Breast epithelium (tissue), 4 donors: ENCODE measurements at regions not wholly inside any gene's neighbourhood (a gene's known extent, or its start where the extent isn't known, plus 50 kb on each side); places are given as distances from the start of the nearest gene placed in this dataset.
"Not testable (repeated sequence)": the region's sequence is repeated elsewhere in the genome, so short reads cannot be mapped to it uniquely, and the experiment has no call there.

ENCODE experiments used
- DNase-seq, 2 donors: peaks; one replicate each; pipeline ENCODE4 v3.0.0-alpha.2; 2019; ENCODE audit warnings: low spot score in 2 of 2
- H3K27ac ChIP-seq, 2 donors: fragments of 200-600 bp; sonication (generic) in 1 of 2; one replicate each; pipeline ENCODE4 v1.5.1; 2016 to 2019; ENCODE audit warnings: mild to moderate bottlenecking in 1 of 2
- H3K27me3 ChIP-seq, 2 donors: fragments of 200-600 bp; sonication (generic) in 1 of 2; one replicate each; pipeline versions ENCODE4 v1.5.1 to v1.6.0; 2017 to 2019; ENCODE audit warnings: control low read depth in 1 of 2, mild to moderate bottlenecking in 1 of 2
- H3K36me3 ChIP-seq: fragments of 200-600 bp; one replicate; pipeline ENCODE4 v1.5.1; 2019
- H3K4me1 ChIP-seq, 2 donors: fragments of 200-600 bp; sonication (generic); one replicate each; pipeline ENCODE4 v1.5.1; 2016 to 2019; ENCODE audit warnings: control low read depth in 1 of 2
- H3K4me3 ChIP-seq, 3 donors: fragments of 200-600 bp; sonication (generic); 1 replicate in 2 of 3; 2 replicates in 1 of 3; pipeline ENCODE4 v1.5.1; 2016 to 2019; ENCODE audit warnings: mild to moderate bottlenecking in 3 of 3, moderate library complexity in 2 of 3
- H3K9me3 ChIP-seq, 2 donors: fragments of 200-600 bp; sonication (generic) in 1 of 2; one replicate each; pipeline ENCODE4 v1.5.1; 2016 to 2019; ENCODE audit warnings: control low read depth in 1 of 2
- CTCF ChIP-seq, 3 donors: fragments of 450-650 bp; IDR thresholded peaks; one replicate each; pipeline ENCODE4 v1.5.1; 2016 to 2017; ENCODE audit warnings: antibody characterized with exemption in 3 of 3, mild to moderate bottlenecking in 3 of 3, moderate library complexity in 3 of 3
- POLR2A ChIP-seq: fragments of 450-650 bp; IDR thresholded peaks from one replicate; pipeline ENCODE4 v1.6.1; 2016; ENCODE audit warnings: antibody characterized with exemption, mild to moderate bottlenecking, moderate library complexity
- POLR2AphosphoS5 ChIP-seq, 3 donors: sonication (generic); formaldehyde crosslinking; IDR thresholded peaks; one replicate each; pipeline ENCODE4 v1.6.1; 2017; ENCODE audit warnings: antibody characterized with exemption in 3 of 3
- intact Hi-C: fragments of 100-400 bp; cut with DNase I; formaldehyde crosslinking; loops from one replicate; pipeline ENCODE4 v1.15.1; 2023; ENCODE audit warnings: low total_unique reads

DNA sequence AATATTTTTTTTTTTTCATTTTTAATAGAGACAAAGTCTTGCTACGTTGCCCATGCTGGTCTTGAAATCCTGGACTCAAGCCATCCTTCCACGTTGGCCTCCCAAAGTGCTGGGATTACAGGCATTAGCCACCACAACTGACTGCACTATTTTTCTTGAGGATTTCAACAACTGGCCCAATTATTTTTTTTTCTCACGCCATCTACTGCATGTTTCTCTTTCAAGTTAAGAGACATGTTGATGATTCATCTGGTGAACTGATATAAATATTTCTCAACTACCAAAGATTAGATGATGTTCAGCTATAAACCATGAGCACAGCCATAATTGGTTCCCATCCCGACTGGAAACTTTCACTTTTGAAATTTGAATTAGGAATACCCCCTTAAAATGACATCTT, 688.4 kb upstream of the SYT4 start:
- intact Hi-C loops: no loop called here
- no peak for DNase-seq
- TF ChIP-seq POLR2AphosphoS5 (IDR thresholded peaks at IDR 0.05) (no peak), CTCF (IDR thresholded peaks at IDR 0.05) (no peak), POLR2A (no peak)
- Histone ChIP-seq H3K4me1 (no peaks in the 10 kb centered on the region), H3K36me3 (no peaks in the 10 kb centered on the region), H3K27ac (no peak overlapping the region), H3K9me3 (no peaks in the 10 kb centered on the region), H3K27me3 (no peaks in the 10 kb centered on the region), H3K4me3 (no peak overlapping the region)

DNA sequence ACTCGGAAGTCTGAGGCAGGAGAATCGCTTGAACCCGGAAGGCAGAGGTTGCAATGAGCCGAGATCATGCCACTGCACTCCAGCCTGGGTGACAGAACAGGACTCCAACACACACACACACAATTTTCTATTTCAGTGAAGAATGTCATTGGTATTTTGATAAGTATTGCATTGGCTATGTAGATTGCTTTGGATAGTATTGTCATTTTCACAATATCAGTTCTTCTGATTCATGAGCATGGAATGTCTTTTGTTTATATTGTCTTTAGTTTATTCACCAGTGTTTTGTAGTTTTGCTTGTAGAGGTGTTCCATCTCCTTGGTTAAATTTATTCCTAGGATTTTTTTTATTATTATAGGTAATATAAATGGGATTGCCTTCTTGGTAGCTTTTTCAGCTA, 693.4 kb upstream of the SYT4 start:
- Histone ChIP-seq H3K9me3 (no peaks in the 10 kb centered on the region), H3K4me1 (no peaks in the 10 kb centered on the region), H3K36me3 (no peaks in the 10 kb centered on the region), H3K27ac (no peak overlapping the region), H3K27me3 (no peaks in the 10 kb centered on the region), H3K4me3 (no peak overlapping the region)
- DNase-seq: no peak
- no peak for TF ChIP-seq CTCF (IDR thresholded peaks at IDR 0.05)
- intact Hi-C loops: no loop called here

GRCh38 chr18:43978174-43978573, 700.9 kb upstream of the SYT4 start:
- intact Hi-C loops: no loop called here
- H3K27me3 ChIP-seq: no peaks in the 10 kb centered on the region
- no peaks in the 10 kb centered on the region for H3K36me3 ChIP-seq
- no peak overlapping the region for H3K27ac ChIP-seq
- DNase-seq: no peak
- no peaks in the 10 kb centered on the region for H3K4me1 ChIP-seq
- TF ChIP-seq POLR2A: no peak
- TF ChIP-seq POLR2AphosphoS5 (IDR thresholded peaks at IDR 0.05): no peak
- no peak for TF ChIP-seq CTCF (IDR thresholded peaks at IDR 0.05)
- H3K9me3 ChIP-seq: no peaks in the 10 kb centered on the region
- no peak overlapping the region for H3K4me3 ChIP-seq

DNA sequence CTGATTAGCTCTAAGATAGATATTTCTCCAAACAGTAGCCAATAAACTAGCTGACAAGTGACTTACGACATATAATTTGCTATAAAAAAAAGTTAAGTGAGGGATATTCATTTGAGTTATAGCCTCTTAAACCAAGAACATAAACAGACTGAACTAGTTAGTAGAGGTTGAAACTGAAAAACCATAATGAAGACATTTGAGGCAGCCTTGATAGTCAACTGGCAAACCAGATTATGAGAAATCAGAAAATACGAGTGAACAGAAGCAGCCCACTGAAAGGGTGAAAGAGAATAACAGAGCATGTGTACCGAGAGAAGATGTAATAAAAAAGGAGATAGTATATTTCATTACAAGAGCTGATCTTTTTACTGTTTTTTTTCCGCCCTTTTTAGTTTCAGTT, 698.1 kb upstream of the SETBP1 start:
- H3K9me3 ChIP-seq: no peaks in the 10 kb centered on the region
- H3K27ac ChIP-seq: no peak overlapping the region
- TF ChIP-seq CTCF (IDR thresholded peaks at IDR 0.05) (no peak), POLR2A (no peak), POLR2AphosphoS5 (IDR thresholded peaks at IDR 0.05) (no peak)
- intact Hi-C loops: loop anchor here (5.0 kb wide), 1 partner anchor 1595 kb away; no protein-coding TSS in a partner anchor
- H3K36me3 ChIP-seq: no peaks in the 10 kb centered on the region
- H3K4me3 ChIP-seq: no peak overlapping the region
- H3K4me1 ChIP-seq: no peaks in the 10 kb centered on the region
- DNase-seq: no peak
- H3K27me3 ChIP-seq: no peaks in the 10 kb centered on the region

- intact Hi-C loops, DNase-seq: not testable (repeated sequence)
Measured at GRCh38 chr18:43987061-43987460, 693.6 kb upstream of the SETBP1 start.

DNA sequence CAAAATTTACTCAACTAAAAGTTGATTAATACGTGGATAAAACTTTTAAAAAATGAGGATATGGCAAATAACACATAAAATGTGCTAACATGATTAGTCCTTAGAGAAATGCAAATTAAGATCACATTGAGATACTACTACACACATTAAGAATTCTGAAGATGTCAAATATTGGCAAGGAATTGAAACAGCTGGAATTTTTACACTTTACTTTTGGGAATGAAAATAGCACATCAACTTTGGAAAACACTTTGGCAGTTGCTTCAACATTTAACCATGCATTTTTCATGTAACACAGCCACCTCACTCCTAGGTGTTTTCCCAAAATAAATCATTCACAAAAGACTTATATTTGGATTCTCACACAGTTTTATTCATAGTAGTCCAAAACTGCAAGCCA, 687.9 kb upstream of the SETBP1 start:
- Histone ChIP-seq H3K4me3 (no peak overlapping the region), H3K27ac (no peak overlapping the region), H3K36me3 (no peaks in the 10 kb centered on the region), H3K4me1 (no peaks in the 10 kb centered on the region), H3K9me3 (peaks cover 0 to 8% of the 10 kb centered on the region in 2 donors), H3K27me3 (no peaks in the 10 kb centered on the region)
- intact Hi-C loops: no loop called here
- DNase-seq: no peak
- no peak for TF ChIP-seq POLR2AphosphoS5 (IDR thresholded peaks at IDR 0.05)
- no peak for TF ChIP-seq CTCF (IDR thresholded peaks at IDR 0.05)
- no peak for TF ChIP-seq POLR2A

More at GRCh38 chr18:43987061-43987460, 693.6 kb upstream of the SETBP1 start:
- H3K27ac ChIP-seq, H3K9me3 ChIP-seq, H3K4me3 ChIP-seq, H3K36me3 ChIP-seq, H3K4me1 ChIP-seq, H3K27me3 ChIP-seq: not testable (repeated sequence)
